ENCODE measurements at regions not wholly inside any gene's neighbourhood (a gene's known extent, or its start where the extent isn't known, plus 50 kb on each side); places are given as distances from the start of the nearest gene placed in this dataset.

GRCh38 chr15:61425934-61426333, 196.8 kb upstream of the RORA start:
- H3K27me3 ChIP-seq (ENCODE audit: control insufficient read depth, insufficient read depth, low read length), result no peaks in the 10 kb centered on the region
- TF ChIP-seq, protein P1, sequence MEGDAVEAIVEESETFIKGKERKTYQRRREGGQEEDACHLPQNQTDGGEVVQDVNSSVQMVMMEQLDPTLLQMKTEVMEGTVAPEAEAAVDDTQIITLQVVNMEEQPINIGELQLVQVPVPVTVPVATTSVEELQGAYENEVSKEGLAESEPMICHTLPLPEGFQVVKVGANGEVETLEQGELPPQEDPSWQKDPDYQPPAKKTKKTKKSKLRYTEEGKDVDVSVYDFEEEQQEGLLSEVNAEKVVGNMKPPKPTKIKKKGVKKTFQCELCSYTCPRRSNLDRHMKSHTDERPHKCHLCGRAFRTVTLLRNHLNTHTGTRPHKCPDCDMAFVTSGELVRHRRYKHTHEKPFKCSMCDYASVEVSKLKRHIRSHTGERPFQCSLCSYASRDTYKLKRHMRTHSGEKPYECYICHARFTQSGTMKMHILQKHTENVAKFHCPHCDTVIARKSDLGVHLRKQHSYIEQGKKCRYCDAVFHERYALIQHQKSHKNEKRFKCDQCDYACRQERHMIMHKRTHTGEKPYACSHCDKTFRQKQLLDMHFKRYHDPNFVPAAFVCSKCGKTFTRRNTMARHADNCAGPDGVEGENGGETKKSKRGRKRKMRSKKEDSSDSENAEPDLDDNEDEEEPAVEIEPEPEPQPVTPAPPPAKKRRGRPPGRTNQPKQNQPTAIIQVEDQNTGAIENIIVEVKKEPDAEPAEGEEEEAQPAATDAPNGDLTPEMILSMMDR (IDR thresholded peaks at IDR 0.05; ENCODE audit: low read depth, low read length), result no peak
- CTCF ChIA-PET, result no interaction called here
- POLR2A ChIA-PET, result no interaction called here
- H3K4me3 ChIP-seq (ENCODE audit: low read depth, low read length), result no peak overlapping the region
- H3K9me3 ChIP-seq (ENCODE audit: control insufficient read depth, insufficient read depth, low read length), result no peaks in the 10 kb centered on the region
- no peak for DNase-seq (ENCODE audit: low read depth, low spot score)
- H3K27ac ChIP-seq (ENCODE audit: low read depth, low read length), result no peak overlapping the region

- Histone ChIP-seq H3K9me3 (ENCODE audit: control insufficient read depth, insufficient read depth, low read length) (no peaks in the 10 kb centered on the region), H3K4me3 (ENCODE audit: low read depth, low read length) (no peak overlapping the region), H3K27me3 (ENCODE audit: control insufficient read depth, insufficient read depth, low read length) (no peaks in the 10 kb centered on the region), H3K27ac (ENCODE audit: low read depth, low read length) (no peak overlapping the region)
- no peak for DNase-seq (ENCODE audit: low read depth, low spot score)
- ChIA-PET POLR2A (no interaction called here), CTCF (no interaction called here)
- TF ChIP-seq, protein P1 (IDR thresholded peaks at IDR 0.05; ENCODE audit: low read depth, low read length), result no peak
These were observed 193.7 kb upstream of the RORA start for GRCh38 chr15:61422773-61423172.

DNA sequence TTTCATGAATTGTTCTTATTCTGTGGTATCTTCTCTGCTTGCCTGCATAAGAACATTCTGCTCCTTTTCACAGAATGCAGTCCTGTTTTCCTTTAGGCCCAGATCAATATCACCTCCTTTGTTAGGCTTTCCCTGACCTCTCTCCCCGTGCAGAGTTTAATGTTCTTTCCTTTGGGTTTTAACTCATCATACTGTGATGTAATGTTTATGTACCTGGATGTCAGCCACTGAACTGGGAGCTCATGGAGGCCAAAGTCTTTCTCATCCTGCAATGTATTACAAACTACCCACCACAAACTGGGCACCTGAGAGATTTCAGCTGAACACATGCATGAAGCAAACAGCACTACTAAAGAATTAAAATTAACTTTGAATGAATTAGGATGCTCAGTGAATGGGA, 192.8 kb upstream of the RORA start:
- no peak overlapping the region for H3K27ac ChIP-seq (ENCODE audit: low read depth, low read length)
- no peak for DNase-seq (ENCODE audit: low read depth, low spot score)
- no peaks in the 10 kb centered on the region for H3K9me3 ChIP-seq (ENCODE audit: control insufficient read depth, insufficient read depth, low read length)
- TF ChIP-seq, protein P1 (IDR thresholded peaks at IDR 0.05; ENCODE audit: low read depth, low read length), result no peak
- ChIA-PET POLR2A (no interaction called here), CTCF (no interaction called here)
- no peaks in the 10 kb centered on the region for H3K27me3 ChIP-seq (ENCODE audit: control insufficient read depth, insufficient read depth, low read length)
- no peak overlapping the region for H3K4me3 ChIP-seq (ENCODE audit: low read depth, low read length)

GRCh38 chr15:61421470-61421869, 192.4 kb upstream of the RORA start:
- ChIA-PET POLR2A (no interaction called here), CTCF (no interaction called here)
- no peak for DNase-seq (ENCODE audit: low read depth, low spot score)
- H3K27me3 ChIP-seq (ENCODE audit: control insufficient read depth, insufficient read depth, low read length), result no peaks in the 10 kb centered on the region
- TF ChIP-seq, protein P1 (IDR thresholded peaks at IDR 0.05; ENCODE audit: low read depth, low read length), result no peak
- peak overlapping the region; percentile 4 for H3K27ac ChIP-seq (ENCODE audit: low read depth, low read length)
- H3K4me3 ChIP-seq (ENCODE audit: low read depth, low read length), result no peak overlapping the region
- H3K9me3 ChIP-seq (ENCODE audit: control insufficient read depth, insufficient read depth, low read length), result no peaks in the 10 kb centered on the region

- no peak for DNase-seq (ENCODE audit: low read depth, low spot score)
- H3K27me3 ChIP-seq (ENCODE audit: control insufficient read depth, insufficient read depth, low read length), result no peaks in the 10 kb centered on the region
- TF ChIP-seq, protein P1 (IDR thresholded peaks at IDR 0.05; ENCODE audit: low read depth, low read length), result no peak
- ChIA-PET POLR2A (no interaction called here), CTCF (no interaction called here)
- H3K27ac ChIP-seq (ENCODE audit: low read depth, low read length), result no peak overlapping the region
- no peaks in the 10 kb centered on the region for H3K9me3 ChIP-seq (ENCODE audit: control insufficient read depth, insufficient read depth, low read length)
- no peak overlapping the region for H3K4me3 ChIP-seq (ENCODE audit: low read depth, low read length)
These were observed 191.4 kb upstream of the RORA start for GRCh38 chr15:61420546-61420945.

Measured in AG04450 (cell line).